Nephron (organoid): ENCODE measurements at regions not wholly inside any gene's neighbourhood (a gene's known extent, or its start where the extent isn't known, plus 50 kb on each side); places are given as distances from the start of the nearest gene placed in this dataset.

Experiments used
- H3K27ac Mint-ChIP-seq, 3 experiments: 2 replicates each; pipeline ENCODE4 v1.8.0; 2020; ENCODE audit warnings: mixed read lengths in 3 of 3, mild to moderate bottlenecking in 2 of 3, moderate library complexity in 1 of 3
- H3K27me3 Mint-ChIP-seq: 2 replicates; pipeline ENCODE4 v1.8.0; 2021; ENCODE audit warnings: low read depth, mild to moderate bottlenecking, moderate library complexity, mixed read lengths
- H3K36me3 Mint-ChIP-seq: 2 replicates; pipeline ENCODE4 v1.8.0; 2020; ENCODE audit warnings: low read depth, mixed read lengths
- H3K4me1 Mint-ChIP-seq: 2 replicates; pipeline ENCODE4 v1.8.0; 2020; ENCODE audit warnings: mixed read lengths
- H3K4me3 Mint-ChIP-seq, 3 experiments: 2 replicates each; pipeline ENCODE4 v1.8.0; 2020; ENCODE audit warnings: mild to moderate bottlenecking in 3 of 3, mixed read lengths in 3 of 3, moderate library complexity in 2 of 3
- H3K9me3 Mint-ChIP-seq: 2 replicates; pipeline ENCODE4 v1.8.0; 2020; ENCODE audit warnings: mixed read lengths
- CTCF ChIP-seq, 3 experiments: fragments of 200-600 bp; sonication (generic); IDR thresholded peaks; one replicate each; pipeline ENCODE4 v1.5.0; 2021; ENCODE audit warnings: antibody characterized with exemption in 3 of 3; ENCODE audit not compliant: unreplicated experiment in 3 of 3

- Mint-ChIP-seq H3K9me3 (no peaks in the 10 kb centered on the region), H3K27me3 (peaks cover 14% of the 10 kb centered on the region), H3K27ac (no peak overlapping the region), H3K36me3 (no peaks in the 10 kb centered on the region), H3K4me1 (peaks cover 28% of the 10 kb centered on the region), H3K4me3 (no peak overlapping the region)
- no peak for TF ChIP-seq CTCF (IDR thresholded peaks at IDR 0.05; ENCODE audit: unreplicated experiment in 3 of 3)
Observed at GRCh38 chr20:50325215-50325614, 134.6 kb downstream of the CEBPB start.

GRCh38 chr20:50325651-50326050 is 135.0 kb downstream of the CEBPB start:
- no peak overlapping the region for H3K4me3 Mint-ChIP-seq
- H3K4me1 Mint-ChIP-seq: peaks cover 27% of the 10 kb centered on the region
- H3K27ac Mint-ChIP-seq: no peak overlapping the region
- TF ChIP-seq CTCF (IDR thresholded peaks at IDR 0.05; ENCODE audit: unreplicated experiment in 3 of 3): no peak
- H3K27me3 Mint-ChIP-seq: peaks cover 17% of the 10 kb centered on the region
- no peaks in the 10 kb centered on the region for H3K36me3 Mint-ChIP-seq
- H3K9me3 Mint-ChIP-seq: no peaks in the 10 kb centered on the region

DNA sequence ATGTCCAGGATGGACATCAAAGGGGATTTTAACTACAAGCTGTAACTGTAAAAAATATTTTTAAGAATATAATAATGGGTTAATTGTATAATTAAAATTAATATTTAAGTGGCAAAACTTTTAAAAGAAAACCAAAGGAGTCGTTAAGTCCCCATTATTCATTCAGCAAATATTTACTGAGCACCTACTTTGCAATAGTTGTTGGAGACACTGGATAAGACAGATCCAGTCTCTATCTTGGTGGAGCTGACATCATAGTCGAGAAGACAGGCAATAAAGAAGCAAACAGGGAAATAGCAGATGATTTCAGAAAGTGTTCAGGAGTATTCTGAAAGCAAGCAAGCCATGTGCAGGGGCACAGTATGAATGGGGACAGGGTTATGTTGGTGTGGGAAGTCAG is 137.0 kb downstream of the CEBPB start:
- Mint-ChIP-seq H3K4me1 (peaks cover 33% of the 10 kb centered on the region), H3K4me3 (peak overlapping the region in 1 of 3 experiments; percentile 6), H3K9me3 (no peaks in the 10 kb centered on the region), H3K27ac (no peak overlapping the region), H3K36me3 (no peaks in the 10 kb centered on the region), H3K27me3 (peaks cover 19% of the 10 kb centered on the region)
- no peak for TF ChIP-seq CTCF (IDR thresholded peaks at IDR 0.05; ENCODE audit: unreplicated experiment in 3 of 3)

GRCh38 chr20:50328222-50328979 is 137.8 kb downstream of the CEBPB start:
- H3K9me3 Mint-ChIP-seq: no peaks in the 10 kb centered on the region
- H3K27ac Mint-ChIP-seq: no peak overlapping the region
- peaks cover 39% of the 10 kb centered on the region for H3K4me1 Mint-ChIP-seq
- H3K27me3 Mint-ChIP-seq: peaks cover 21% of the 10 kb centered on the region
- no peaks in the 10 kb centered on the region for H3K36me3 Mint-ChIP-seq
- no peak overlapping the region for H3K4me3 Mint-ChIP-seq
- no peak for TF ChIP-seq CTCF (IDR thresholded peaks at IDR 0.05; ENCODE audit: unreplicated experiment in 3 of 3)

- Mint-ChIP-seq H3K27ac (no peak overlapping the region), H3K36me3 (no peaks in the 10 kb centered on the region), H3K9me3 (no peaks in the 10 kb centered on the region), H3K4me1 (peaks cover 47% of the 10 kb centered on the region), H3K4me3 (no peak overlapping the region), H3K27me3 (peaks cover 23% of the 10 kb centered on the region)
- no peak for TF ChIP-seq CTCF (IDR thresholded peaks at IDR 0.05; ENCODE audit: unreplicated experiment in 3 of 3)
Observed at GRCh38 chr20:50328996-50329898, 138.6 kb downstream of the CEBPB start.
